HTR-8/SVneo (cell line): ENCODE measurements at regions not wholly inside any gene's neighbourhood (a gene's known extent, or its start where the extent isn't known, plus 50 kb on each side); places are given as distances from the start of the nearest gene placed in this dataset.
"Not testable (repeated sequence)": the region's sequence is repeated elsewhere in the genome, so short reads cannot be mapped to it uniquely, and the experiment has no call there.

Experiments
- DNase-seq: peaks from one replicate; pipeline ENCODE4 v3.0.0; 2011; ENCODE audit warnings: low spot score, mixed read lengths; ENCODE audit not compliant: insufficient read length
- FAIRE-seq: peaks from 2 replicates; lab custom pipeline; 2011; peaks lifted over from hg19 to GRCh38; lab: Jason Lieb, UNC

GRCh38 chr13:47719164-47719563 is 281.9 kb downstream of the SUCLA2 start:
- DNase-seq (no peak), FAIRE-seq (no peak)

GRCh38 chr13:47718556-47718955 is 282.5 kb downstream of the SUCLA2 start:
- FAIRE-seq (no peak), DNase-seq (no peak)

- FAIRE-seq: no peak
- DNase-seq: no peak
Observed at GRCh38 chr13:47708386-47708785, 292.7 kb downstream of the SUCLA2 start.

GRCh38 chr13:47707414-47707813 is 293.7 kb downstream of the SUCLA2 start:
- DNase-seq (no peak), FAIRE-seq (no peak)

GRCh38 chr13:47705185-47705584 is 295.9 kb downstream of the SUCLA2 start:
- no peak for FAIRE-seq
- DNase-seq: no peak

- no peak for DNase-seq
- FAIRE-seq: no peak
Observed at GRCh38 chr13:47696674-47697073, 304.4 kb downstream of the SUCLA2 start.

GRCh38 chr13:47687577-47687976 is 313.5 kb downstream of the SUCLA2 start:
- FAIRE-seq (no peak), DNase-seq (no peak)

GRCh38 chr13:47685156-47685555 is 315.9 kb downstream of the SUCLA2 start:
- not testable (repeated sequence) for DNase-seq, FAIRE-seq

- no peak for DNase-seq
- no peak for FAIRE-seq
Observed at GRCh38 chr13:47680748-47681147, 320.3 kb downstream of the SUCLA2 start.

GRCh38 chr13:47679401-47679800 is 321.7 kb downstream of the SUCLA2 start:
- FAIRE-seq: no peak
- no peak for DNase-seq

- FAIRE-seq (no peak), DNase-seq (no peak)
Observed at GRCh38 chr13:47678201-47678968, 322.7 kb downstream of the SUCLA2 start.

GRCh38 chr13:47675871-47676270 is 325.2 kb downstream of the SUCLA2 start:
- FAIRE-seq (no peak), DNase-seq (no peak)

GRCh38 chr13:47673009-47673850 is 327.8 kb downstream of the SUCLA2 start:
- FAIRE-seq (no peak), DNase-seq (no peak)

- no peak for DNase-seq
- FAIRE-seq: no peak
Observed at GRCh38 chr13:47672245-47673008, 328.6 kb downstream of the SUCLA2 start.

GRCh38 chr13:47671776-47672175 is 329.3 kb downstream of the SUCLA2 start:
- DNase-seq: no peak
- no peak for FAIRE-seq

GRCh38 chr13:47665043-47665442 is 336.0 kb downstream of the SUCLA2 start:
- FAIRE-seq: no peak

GRCh38 chr13:47661076-47661475 is 340.0 kb downstream of the SUCLA2 start:
- no peak for DNase-seq
- FAIRE-seq: no peak

More at GRCh38 chr13:47665043-47665442, 336.0 kb downstream of the SUCLA2 start:
- DNase-seq: no peak

- no peak for DNase-seq
- FAIRE-seq: no peak
Observed at GRCh38 chr13:47656651-47657050, 344.4 kb downstream of the SUCLA2 start.

- no peak for DNase-seq
Observed at GRCh38 chr13:47650209-47650608, 350.9 kb downstream of the SUCLA2 start.

GRCh38 chr13:47647001-47647400 is 354.1 kb downstream of the SUCLA2 start:
- DNase-seq: no peak
- FAIRE-seq: no peak

More at GRCh38 chr13:47650209-47650608, 350.9 kb downstream of the SUCLA2 start:
- no peak for FAIRE-seq
